HTR-8/SVneo (cell line): ENCODE measurements at regions not wholly inside any gene's neighbourhood (a gene's known extent, or its start where the extent isn't known, plus 50 kb on each side); places are given as distances from the start of the nearest gene placed in this dataset.

Experiments
- DNase-seq: peaks from one replicate; pipeline ENCODE4 v3.0.0; 2011; ENCODE audit warnings: low spot score, mixed read lengths; ENCODE audit not compliant: insufficient read length
- FAIRE-seq: peaks from 2 replicates; lab custom pipeline; 2011; peaks lifted over from hg19 to GRCh38; lab: Jason Lieb, UNC

DNA sequence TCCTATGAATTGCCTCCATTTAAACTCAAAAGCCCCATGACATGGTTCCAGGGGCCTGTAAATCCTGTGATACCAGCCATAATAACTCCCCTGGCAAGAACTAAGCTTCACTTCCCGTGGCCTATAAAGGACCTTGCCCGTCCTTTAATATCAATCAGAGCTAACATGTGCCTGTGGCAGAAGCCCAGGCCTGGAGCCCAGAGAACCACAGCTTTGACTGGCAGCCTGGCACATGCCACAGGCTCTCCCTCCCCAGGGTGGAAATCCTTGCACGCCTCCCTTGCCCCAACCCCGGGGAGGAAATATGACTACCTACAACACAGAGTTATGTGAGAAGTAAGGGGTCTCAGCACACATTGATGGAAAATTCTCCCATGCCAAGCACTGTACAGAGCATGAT lies 287.4 kb downstream of the RAB28 start:
- no peak for FAIRE-seq
- no peak for DNase-seq

DNA sequence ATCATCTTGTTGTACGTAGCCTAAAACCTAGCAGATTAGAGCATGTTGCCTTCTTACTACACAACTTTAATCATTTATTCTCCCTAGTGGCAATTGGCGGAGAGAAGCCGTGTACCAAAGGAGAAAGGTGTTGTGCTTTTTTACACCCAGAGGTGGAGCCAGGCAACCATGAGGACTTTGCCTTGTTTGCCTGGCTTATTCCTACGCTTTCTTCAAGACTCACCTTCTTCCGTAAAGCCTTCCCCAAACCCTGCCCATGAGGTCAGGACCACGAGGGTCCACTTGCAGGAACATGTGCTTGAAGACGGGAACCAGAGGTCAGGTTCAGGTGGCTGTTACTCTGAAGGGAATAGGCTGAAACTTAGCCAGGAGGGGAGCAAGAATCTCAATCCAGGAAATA lies 290.5 kb downstream of the RAB28 start:
- FAIRE-seq (no peak), DNase-seq (no peak)

DNA sequence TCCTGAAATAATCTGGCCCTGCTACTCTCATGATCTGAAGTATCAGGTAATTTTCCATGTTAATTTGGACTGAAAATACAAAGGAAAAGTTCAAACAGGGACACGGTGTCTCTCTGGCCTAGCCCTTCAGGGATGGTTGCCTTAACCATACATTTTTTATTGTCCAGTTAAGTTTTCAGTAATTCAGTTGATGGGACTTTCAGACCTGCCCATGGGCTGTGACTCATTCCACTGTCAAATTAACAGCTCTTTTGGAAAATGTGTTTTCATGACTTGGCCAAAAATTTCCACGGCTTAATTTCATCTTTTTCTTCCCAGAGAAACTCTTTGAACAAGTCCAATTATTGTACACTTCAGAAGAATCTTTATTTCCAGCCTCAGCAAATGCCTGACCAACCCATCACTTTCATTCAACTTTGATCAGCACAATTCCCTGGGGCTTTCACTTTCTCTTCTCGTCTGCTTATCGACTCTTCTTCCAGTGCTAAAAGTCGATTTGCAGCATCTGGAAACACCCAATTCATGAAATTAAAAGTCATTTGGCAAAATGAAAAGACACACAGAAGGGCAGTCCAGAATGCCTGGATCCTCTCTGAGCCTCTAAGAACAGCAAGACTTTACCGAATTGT lies 293.9 kb downstream of the RAB28 start:
- no peak for DNase-seq
- no peak for FAIRE-seq

DNA sequence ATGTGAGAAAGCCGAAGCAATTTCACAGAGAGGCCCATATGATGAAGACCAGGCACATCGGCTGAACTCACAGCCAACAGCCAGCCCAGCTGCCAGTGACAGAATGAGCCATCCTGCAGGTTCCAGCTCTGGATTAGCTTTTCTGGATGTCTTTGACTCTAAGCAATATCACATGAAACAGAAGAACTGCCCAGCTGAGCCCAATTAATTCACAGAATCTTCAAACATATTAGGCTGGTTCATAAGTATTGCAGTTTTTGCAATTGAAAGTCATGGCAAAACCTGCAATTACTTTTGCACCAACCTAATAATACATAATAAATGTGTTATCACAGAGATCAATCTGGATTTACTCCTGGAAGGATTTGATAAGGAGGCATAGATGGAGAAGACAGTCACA lies 299.9 kb downstream of the RAB28 start:
- DNase-seq (no peak), FAIRE-seq (no peak)

DNA sequence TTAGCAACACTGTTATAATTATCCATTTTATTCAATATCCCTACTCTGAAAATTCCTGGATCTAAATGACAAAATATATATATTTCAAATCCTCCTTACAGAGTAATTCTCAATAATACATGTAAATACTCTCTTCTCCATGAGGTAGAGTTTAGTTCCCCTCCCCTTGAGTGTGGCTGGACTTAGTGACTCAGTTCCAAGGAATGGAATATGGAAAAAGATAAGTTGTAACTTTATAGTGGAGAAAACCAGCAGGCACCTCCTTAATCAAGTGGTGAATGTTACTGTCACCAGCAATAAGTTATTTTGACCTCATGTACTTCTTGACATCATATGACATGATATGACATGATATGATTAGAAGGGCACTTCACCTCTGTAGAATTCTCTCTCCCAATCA lies 302.0 kb downstream of the RAB28 start:
- no peak for FAIRE-seq

DNA sequence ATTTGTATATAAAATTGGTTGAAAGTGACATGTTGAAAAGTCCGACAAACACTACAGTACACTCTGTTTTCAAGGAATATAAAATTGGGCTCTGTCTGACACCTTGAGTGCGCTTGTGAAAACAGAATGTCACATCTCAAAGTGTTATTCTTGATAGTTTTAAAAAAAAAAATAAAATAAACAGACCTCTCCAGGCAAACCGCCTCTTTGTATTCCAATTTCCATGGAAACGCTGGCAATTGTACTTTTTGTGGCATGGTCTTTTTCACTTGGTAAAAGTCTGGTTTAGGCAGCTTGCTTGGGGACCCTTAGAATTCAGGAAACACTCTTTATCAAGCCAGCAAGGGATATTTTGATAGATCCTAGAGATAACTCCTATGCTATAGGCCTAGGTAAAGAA lies 302.5 kb downstream of the RAB28 start:
- DNase-seq (no peak), FAIRE-seq (no peak)

More for the DNA sequence above, 302.0 kb downstream of the RAB28 start:
- no peak for DNase-seq

DNA sequence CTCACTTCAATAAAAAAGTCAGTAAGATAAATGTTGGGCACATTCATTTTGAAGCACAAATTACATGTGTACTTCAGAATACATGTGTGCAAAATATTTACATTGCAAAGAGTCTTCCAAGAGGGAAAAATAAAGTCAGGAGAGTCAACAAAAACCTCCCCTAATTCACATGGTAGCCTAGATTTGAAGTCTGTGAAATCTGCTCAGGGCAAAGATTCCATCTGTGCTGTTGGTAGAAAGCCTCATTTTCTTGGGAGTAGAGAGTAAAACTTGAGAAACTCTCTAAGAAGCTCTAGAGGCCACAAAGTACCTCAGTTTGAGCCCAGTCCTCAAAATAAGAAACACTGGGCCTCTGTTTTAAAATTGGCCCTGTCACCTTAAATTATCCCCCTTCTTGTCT lies 303.4 kb downstream of the RAB28 start:
- FAIRE-seq (no peak), DNase-seq (no peak)

DNA sequence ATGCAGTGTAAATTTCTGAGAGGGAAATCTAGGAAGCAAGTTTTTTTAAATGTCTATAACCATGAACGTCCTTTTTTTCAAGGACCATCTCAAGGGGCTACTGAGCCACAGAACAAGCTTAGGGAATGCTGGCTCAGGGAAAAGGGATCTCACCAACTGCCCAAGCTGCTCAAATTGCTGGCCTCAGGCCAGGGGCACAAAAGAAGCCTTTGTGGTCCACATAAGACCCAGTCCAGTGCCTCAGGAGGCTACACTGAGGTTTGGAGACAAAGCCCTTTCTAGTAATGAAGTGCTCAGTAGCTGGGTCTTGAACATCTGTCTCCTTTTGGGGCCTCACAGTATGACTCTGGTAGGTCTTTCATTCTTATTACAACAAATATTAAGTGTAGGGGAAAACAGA lies 305.5 kb downstream of the RAB28 start:
- no peak for FAIRE-seq
- DNase-seq = no peak

DNA sequence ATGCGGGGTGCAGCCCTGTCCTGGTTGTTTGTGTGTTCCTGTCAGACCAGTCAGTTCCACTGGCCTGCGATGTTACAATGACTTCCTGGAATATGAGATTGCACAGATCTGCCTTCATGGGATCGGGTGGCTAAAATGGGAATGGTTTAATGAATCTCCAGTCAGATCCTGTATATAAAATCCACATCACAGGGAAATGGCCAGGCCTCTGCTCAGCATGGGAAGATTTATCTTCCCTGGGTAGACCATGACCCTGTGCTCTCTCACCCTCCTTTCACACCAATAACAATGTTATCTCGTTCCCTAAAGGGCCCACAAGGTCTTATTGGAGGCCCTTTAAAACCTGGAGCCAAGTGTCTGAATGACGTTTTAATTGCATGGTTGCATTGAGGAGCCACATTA lies 307.4 kb downstream of the RAB28 start:
- FAIRE-seq (no peak), DNase-seq (no peak)

DNA sequence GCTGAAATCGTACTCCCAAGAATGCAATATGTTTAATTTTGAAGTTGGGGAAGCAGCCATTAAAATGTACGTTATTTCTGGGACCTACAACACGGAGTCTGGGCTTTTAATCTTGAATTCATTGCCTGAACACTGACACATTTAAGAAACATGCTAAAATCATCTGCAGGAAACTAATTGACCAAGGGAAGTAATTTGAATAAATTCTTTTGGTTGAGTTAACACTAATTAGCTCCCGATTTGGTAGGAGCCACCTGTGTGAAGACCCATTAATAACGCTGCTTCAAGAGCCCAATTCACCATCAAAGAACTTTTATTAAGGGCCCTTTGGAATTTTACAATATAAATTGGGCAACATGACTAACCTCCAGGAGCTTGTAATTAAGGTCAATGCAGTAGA lies 309.2 kb downstream of the RAB28 start:
- no peak for FAIRE-seq
- no peak for DNase-seq

DNA sequence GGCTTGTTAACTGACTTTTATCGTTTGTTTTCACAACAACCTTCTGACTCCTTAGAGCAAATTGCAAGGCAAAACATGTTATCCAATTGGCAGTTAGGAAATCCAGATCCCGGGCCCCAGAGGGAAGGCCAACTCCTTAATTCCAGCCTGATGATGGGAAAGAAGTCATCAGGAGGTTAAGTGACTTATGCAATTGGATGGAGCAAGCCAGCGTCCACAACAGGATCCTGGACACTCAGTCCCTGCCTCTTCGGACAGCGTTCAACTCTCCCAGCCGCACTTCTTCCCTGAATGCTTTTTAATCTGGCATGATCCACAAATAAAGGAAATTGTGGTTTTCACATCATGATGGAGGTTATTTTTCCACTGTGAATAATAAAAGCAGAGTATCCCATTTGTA lies 310.1 kb downstream of the RAB28 start:
- no peak for FAIRE-seq

DNA sequence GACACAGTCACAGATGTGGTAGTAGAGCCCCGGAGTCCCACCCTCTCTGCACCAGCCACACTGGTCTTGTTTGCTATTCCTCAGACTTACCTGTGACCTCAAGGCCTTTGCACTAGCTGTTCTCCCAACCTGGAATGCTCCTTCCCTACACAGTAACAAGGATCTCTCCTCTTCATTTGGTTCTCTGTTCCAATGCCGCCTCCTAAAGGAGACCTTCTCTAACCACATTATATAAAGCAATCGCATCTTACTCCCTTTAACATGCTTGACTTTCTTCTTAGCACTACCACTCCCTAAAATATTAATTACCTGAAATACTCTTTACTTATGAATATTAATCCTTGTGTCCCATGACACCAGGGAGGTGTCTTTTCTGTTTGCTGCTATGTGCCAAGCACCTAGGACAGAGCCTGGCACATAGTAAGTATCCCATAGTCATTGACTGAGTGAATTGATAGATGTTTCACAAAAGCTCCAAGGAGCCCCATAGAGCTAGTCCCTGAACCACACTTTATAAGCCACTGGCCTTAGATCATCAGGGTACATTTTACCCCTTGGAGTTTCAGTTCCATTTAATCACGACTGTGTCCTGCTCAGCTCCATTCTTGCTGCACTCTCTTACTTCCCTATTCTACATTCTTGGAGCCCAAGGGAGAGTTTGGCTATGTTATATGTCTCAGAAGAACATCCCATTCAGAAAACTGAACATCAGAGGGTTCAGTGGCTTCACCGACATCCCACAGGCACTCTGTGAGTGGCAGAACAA lies 312.7 kb downstream of the RAB28 start:
- DNase-seq (no peak), FAIRE-seq (no peak)

More for the DNA sequence above, 310.1 kb downstream of the RAB28 start:
- DNase-seq = no peak

DNA sequence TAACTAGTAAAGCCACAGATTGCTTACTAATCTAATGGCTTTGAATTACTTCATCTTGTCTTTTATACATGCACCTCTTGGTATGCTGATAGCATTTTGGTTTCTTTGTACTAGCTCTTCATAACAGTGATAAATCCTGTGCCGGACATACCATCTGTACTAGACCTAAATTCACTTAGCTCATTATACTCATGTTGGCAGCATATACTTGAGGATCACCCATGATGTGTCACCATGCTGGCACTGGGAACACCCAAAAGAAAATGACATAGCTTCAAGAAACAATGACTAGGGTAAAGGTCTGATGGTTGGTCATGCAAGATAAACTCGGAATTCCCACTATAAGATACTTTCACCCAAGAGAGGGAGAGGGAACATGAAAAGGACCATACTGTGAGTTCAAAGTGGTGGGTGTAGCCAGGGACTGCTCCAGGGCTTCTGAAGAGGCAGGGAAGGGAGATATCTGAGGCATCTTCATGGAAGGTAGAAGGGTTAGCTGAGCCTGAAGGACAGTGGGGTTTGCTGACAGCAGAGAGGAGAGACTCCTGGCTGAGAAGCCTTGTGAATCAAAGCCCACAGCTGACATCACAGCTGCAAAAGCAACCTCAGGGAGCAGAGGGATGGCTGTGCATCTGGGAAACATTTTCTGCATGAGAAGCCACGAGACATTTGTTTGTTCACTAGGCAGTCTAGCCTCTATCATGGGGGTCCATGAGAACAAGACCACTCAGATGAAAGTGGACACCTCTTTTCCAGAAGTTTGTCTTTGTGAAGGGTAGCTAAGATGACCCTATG lies 314.2 kb downstream of the RAB28 start:
- no peak for FAIRE-seq

DNA sequence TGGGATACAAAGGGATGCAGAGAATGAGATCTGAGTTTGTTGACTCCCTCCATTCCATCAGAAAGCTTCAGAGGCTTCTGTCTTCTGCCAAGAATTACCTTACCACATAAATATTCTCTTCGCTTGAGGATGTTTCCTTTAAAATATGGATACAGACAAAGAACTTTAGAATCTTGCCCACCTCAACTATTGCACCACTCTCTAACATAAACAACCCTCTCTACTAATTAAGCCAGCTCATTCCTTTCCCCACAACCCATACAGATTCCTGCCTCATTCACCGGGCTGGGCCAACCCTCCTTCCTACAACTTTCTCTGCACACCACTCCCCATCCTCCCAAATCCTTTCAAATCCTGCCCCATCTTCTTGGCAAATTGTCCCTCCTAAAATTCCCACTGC lies 315.8 kb downstream of the RAB28 start:
- DNase-seq (no peak), FAIRE-seq (no peak)

More for the DNA sequence above, 314.2 kb downstream of the RAB28 start:
- DNase-seq = no peak

DNA sequence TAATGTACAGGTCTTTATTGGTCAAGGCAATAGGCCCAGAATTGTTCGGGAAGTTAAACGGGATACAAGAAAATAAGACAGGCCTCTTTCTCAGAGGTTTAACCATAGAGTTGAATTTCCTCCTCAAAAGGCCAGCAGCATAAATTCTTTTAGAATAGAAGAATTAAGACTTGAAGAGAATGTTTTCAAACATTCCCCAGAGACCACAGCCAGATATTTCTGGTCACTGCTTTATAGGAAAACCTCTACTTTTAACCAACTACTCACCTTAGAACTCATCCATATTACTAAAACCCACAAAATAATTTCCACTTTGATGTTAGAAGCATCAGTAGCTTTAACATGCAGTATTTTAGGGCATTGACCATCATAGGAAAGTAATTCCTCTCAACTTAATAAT lies 317.9 kb downstream of the RAB28 start:
- FAIRE-seq (no peak), DNase-seq (no peak)

DNA sequence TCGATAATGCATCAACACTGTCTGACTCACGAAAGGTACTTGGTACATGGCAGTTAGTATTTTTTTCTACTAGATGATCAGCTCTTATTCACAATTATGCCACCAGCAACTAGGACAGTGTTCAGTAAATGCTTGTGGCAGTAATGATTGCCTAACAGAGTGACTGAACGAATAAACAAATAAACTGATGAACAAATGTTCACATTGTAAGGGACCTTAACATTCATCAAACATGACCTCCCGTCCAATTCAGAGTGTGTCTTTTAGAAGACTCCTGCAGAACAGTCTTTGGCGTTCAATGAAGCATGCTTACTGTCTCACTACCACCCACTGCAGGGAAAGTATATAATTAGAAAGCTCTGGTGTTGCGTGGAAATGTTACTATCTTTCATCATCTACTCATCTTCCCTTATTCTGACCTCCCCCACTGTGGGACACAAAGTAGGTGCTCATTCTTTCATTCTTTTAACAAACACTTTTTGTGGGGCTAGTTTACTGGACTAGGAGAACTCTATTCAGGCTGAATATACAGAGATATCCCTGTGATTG lies 319.3 kb downstream of the RAB28 start:
- DNase-seq (no peak), FAIRE-seq (no peak)

DNA sequence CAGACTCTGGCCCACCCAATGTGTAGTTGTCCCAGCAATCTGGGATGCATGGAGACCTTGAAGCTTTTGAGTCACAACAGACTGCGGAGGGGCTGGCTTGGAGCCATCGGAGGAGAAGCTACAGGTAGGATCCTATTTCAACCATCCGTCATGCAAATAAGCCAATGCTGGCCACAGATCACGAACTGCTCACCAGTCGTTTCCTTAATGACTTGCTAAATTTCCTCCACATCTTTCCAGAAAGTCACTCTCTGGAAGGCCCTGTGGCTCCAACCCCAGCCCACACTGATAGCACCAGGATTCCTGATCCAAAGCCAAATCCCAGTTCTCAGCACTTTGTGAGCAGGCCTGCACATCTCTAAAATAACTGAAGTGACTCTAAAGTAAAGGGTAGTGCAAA lies 321.3 kb downstream of the RAB28 start:
- DNase-seq (no peak), FAIRE-seq (no peak)

DNA sequence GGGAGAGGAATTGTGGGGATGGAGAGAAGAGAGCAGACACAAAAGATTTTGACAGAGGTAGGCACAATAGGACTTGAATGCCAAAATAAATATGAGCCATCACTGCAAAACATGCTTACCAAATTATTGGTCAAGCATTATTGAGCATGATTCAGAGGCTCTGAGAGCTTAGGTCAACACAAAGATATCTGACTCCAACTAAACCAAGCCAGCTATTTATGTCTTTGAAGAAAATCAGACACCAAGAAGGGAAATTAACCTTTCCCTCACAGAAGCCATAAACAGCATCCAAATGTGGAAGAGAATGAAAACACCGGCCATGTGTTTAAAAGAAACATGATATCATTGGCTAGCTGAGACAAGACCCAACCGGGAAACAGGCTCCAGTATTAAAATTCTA lies 323.2 kb downstream of the RAB28 start:
- FAIRE-seq (no peak), DNase-seq (no peak)

DNA sequence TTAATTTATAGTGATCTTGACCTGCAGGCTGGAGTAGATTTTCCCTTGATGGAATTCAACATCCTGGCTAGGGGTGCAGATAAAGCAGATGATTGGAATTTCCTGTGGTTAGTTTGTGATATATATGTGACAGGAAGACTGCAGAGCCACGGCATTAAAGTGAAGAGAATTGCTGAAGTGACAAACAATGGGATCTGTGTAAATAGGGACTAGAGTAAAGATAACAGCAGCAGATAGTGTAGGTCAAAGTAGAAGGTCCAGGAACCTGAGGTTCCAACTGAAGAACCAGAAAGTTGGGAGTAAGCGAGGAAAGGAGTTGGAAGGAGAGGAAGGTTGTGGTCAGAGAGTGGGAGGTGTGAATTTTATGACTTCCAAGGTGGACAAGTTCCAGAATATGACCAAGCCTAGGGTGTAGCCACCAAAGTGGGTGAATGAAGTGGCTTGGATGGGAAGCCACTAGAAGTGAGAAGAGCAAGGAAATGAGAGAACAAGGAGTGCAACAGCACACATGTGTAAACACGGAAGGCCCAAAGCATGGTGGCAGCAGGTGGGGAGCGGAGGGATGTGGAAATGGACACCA lies 325.0 kb downstream of the RAB28 start:
- DNase-seq = no peak
- no peak for FAIRE-seq

DNA sequence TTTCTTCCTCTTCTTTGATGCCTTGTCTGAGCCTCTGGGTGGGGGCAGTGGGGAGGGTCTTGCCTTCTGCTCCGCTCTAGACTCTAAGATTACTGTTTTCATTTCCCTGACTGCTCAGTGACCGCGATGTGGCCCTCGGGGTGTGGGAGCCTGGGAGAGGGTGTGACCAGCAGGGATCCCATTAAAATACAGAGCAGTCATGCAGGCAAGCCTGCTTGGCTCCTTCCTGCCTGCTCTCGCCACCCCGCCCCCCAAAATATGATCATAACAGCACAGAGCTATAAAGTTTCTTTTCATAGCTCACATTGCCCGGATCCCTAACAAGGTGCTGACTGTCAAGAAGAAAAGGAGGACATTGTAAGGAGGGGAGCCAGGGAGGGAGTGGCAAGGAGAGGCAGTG lies 332.9 kb downstream of the RAB28 start:
- no peak for FAIRE-seq

More for the DNA sequence above, 332.9 kb downstream of the RAB28 start:
- DNase-seq = no peak
